ENCODE measurements at regions not wholly inside any gene's neighbourhood (a gene's known extent, or its start where the extent isn't known, plus 50 kb on each side); places are given as distances from the start of the nearest gene placed in this dataset.
A peak's percentile ranks its signal among the peaks of the same experiment; 100 is the strongest.

DNA sequence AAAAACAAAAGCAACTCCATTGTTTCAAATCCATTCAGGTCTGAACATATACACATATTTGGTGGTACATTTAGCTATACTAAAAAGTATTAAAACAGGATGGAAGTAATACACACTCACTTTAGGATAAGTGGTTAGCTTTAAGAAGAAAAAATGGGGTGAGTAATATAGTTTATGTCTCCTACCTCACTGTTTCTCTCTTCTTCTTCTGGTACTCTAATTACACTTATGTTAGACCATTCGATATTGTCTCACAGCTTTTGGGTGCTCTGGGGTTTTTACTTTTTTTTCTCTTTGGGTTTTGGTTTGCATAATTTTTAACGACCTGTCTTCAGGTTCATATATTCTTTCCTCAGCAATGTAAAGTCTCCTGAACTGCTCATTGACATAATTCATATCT, 75.4 kb upstream of the AKAP13 start:
- no peak overlapping the region for H3K4me3 ChIP-seq (ENCODE audit: low read depth, low read length)
- TF ChIP-seq, protein P1, sequence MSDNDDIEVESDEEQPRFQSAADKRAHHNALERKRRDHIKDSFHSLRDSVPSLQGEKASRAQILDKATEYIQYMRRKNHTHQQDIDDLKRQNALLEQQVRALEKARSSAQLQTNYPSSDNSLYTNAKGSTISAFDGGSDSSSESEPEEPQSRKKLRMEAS (IDR thresholded peaks at IDR 0.05; ENCODE audit: low read depth, low read length) = no peak
- TF ChIP-seq POLR2A (IDR thresholded peaks at IDR 0.05; ENCODE audit: extremely low read depth, insufficient read length) (no peak), MYC (IDR thresholded peaks at IDR 0.05; ENCODE audit: low read depth, low read length) (no peak)
- TF ChIP-seq, protein P2, sequence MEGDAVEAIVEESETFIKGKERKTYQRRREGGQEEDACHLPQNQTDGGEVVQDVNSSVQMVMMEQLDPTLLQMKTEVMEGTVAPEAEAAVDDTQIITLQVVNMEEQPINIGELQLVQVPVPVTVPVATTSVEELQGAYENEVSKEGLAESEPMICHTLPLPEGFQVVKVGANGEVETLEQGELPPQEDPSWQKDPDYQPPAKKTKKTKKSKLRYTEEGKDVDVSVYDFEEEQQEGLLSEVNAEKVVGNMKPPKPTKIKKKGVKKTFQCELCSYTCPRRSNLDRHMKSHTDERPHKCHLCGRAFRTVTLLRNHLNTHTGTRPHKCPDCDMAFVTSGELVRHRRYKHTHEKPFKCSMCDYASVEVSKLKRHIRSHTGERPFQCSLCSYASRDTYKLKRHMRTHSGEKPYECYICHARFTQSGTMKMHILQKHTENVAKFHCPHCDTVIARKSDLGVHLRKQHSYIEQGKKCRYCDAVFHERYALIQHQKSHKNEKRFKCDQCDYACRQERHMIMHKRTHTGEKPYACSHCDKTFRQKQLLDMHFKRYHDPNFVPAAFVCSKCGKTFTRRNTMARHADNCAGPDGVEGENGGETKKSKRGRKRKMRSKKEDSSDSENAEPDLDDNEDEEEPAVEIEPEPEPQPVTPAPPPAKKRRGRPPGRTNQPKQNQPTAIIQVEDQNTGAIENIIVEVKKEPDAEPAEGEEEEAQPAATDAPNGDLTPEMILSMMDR (IDR thresholded peaks at IDR 0.05; ENCODE audit: low read depth, low read length) = no peak
- DNase-seq (ENCODE audit: low read depth) = no peak

DNA sequence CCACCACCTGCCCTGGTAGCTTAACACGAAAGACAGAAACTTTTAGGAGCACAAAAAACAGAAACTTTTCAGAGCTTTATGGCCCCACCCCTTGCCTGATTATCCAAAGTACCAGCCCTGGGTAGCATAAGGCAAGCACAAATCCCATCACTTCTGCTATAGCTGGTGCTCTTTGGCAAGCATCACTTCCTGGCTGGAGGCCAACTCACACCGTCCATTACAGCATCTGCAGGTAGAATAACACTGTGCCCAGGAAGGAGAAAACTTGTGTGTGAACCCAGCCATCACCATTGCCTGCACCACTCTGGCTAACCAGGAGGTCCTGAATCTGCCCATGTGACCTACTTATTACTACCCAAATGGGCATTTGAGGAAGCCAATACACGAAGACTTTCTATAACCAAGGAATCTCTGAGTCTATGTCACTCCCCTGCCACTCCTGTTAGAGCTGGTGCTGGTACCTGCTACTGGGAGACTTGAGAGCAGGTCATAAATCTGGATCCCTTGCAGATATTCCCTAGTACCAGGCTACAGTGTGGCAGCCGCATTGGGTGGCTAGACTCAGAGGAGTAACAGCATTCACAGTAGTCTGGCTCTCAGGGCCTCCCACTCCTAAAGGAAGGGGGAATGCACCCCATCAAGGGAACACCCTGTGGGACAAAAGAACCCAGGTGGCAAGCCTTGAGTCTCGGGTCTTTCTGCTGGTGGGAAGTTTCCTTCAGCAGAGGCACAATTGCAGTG, 73.3 kb upstream of the AKAP13 start:
- DNase-seq (ENCODE audit: low read depth) = no peak

DNA sequence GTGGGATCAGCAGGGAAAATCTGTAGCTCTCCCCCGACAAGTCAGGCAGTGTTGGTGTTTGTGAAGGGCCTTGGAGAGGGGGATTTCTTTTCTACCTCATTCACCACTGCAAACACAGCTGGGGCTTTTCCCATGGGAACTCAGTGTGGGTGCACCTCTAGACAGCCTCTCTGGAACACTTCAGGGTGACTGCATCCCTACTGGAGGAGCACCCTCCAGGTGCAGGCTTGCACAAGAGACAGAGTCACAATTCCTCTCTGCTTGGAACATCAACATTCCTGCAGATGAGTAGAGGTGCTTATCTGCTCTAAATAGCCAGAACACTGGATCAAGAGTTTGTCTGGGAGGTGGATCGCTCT, 72.7 kb upstream of the AKAP13 start:
- no peak overlapping the region for H3K4me3 ChIP-seq (ENCODE audit: low read depth, low read length)
- DNase-seq (ENCODE audit: low read depth) = no peak
- TF ChIP-seq MYC (IDR thresholded peaks at IDR 0.05; ENCODE audit: low read depth, low read length) (no peak), POLR2A (IDR thresholded peaks at IDR 0.05; ENCODE audit: extremely low read depth, insufficient read length) (no peak)
- TF ChIP-seq, protein P1 (IDR thresholded peaks at IDR 0.05; ENCODE audit: low read depth, low read length) = no peak
- TF ChIP-seq, protein P2 (IDR thresholded peaks at IDR 0.05; ENCODE audit: low read depth, low read length) = no peak

More for the DNA sequence above, 73.3 kb upstream of the AKAP13 start:
- H3K4me3 ChIP-seq (ENCODE audit: low read depth, low read length) = no peak overlapping the region
- TF ChIP-seq MYC (IDR thresholded peaks at IDR 0.05; ENCODE audit: low read depth, low read length) (no peak), POLR2A (IDR thresholded peaks at IDR 0.05; ENCODE audit: extremely low read depth, insufficient read length) (no peak)
- TF ChIP-seq, protein P1 (IDR thresholded peaks at IDR 0.05; ENCODE audit: low read depth, low read length) = no peak
- TF ChIP-seq, protein P2 (IDR thresholded peaks at IDR 0.05; ENCODE audit: low read depth, low read length) = no peak

DNA sequence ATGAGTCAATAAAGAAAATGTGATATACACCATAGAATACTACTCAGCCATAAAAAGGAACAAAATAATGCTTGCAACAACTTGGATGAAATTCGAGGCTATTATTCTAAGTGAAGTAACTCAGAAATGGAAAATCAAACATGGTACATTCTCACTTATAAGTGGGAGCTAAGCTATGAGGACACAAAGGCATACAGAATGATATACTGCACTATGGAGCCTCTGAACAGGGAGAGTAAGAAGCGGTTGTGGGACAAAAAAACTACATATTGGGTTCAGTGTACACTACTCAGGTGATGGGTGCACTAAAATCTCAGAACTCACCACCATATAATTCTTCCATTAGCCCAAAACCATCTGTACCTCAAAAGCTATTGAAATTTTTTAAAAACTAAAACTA, 68.8 kb upstream of the AKAP13 start:
- no peak for DNase-seq (ENCODE audit: low read depth)
- no peak overlapping the region for H3K4me3 ChIP-seq (ENCODE audit: low read depth, low read length)
- TF ChIP-seq, protein P2 (IDR thresholded peaks at IDR 0.05; ENCODE audit: low read depth, low read length) = no peak
- TF ChIP-seq POLR2A (IDR thresholded peaks at IDR 0.05; ENCODE audit: extremely low read depth, insufficient read length) = no peak
- TF ChIP-seq, protein P1 (IDR thresholded peaks at IDR 0.05; ENCODE audit: low read depth, low read length) = no peak
- TF ChIP-seq MYC (IDR thresholded peaks at IDR 0.05; ENCODE audit: low read depth, low read length) = no peak

DNA sequence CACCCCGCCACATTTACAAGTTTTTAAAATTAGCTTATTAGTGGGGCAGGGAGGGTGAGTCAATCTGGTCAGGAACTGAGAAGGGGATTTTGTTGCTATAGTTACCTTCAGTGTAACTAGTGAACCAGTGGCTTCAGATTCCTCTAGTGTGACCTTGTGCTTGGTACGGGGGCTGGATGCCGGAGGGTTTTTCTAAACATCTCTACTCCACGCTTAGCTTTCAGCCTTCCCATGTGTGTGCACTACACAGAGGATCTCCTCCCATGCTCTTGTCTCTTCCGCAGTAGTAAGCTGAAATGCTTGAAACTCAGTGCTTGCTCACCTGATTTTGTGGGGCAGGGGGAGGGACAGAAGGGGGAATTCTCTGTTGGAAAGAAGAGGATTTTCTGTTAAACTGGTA, 67.9 kb upstream of the AKAP13 start:
- no peak overlapping the region for H3K4me3 ChIP-seq (ENCODE audit: low read depth, low read length)
- DNase-seq (ENCODE audit: low read depth) = peak; percentile 42
- TF ChIP-seq MYC (IDR thresholded peaks at IDR 0.05; ENCODE audit: low read depth, low read length) = no peak
- TF ChIP-seq, protein P2 (IDR thresholded peaks at IDR 0.05; ENCODE audit: low read depth, low read length) = no peak
- no peak for TF ChIP-seq POLR2A (IDR thresholded peaks at IDR 0.05; ENCODE audit: extremely low read depth, insufficient read length)
